Stimulated activated effector memory CD8-positive, alpha-beta T cell treated with anti-CD3 and anti-CD28 coated beads, Interleukin-12 subunit alpha, Interleukin-12 subunit beta, amount 100 ng/mL, for 72 hours (primary cell): ENCODE measurements at regions not wholly inside any gene's neighbourhood (a gene's known extent, or its start where the extent isn't known, plus 50 kb on each side); places are given as distances from the start of the nearest gene placed in this dataset.
"Not testable (repeated sequence)": the region's sequence is repeated elsewhere in the genome, so short reads cannot be mapped to it uniquely, and the experiment has no call there.

Experiments
- ATAC-seq: fragments of 150-1000 bp; cut with Tn5 transposase; 2 replicates; pipeline ENCODE4 v1.10.0; 2021
- DNase-seq, 2 donors: peaks; one replicate each; pipeline ENCODE4 v3.0.0; 2021 to 2022; ENCODE audit warnings: low spot score in 2 of 2
- H3K27ac Mint-ChIP-seq: one replicate; pipeline ENCODE4 v1.8.0; 2022; ENCODE audit warnings: mild to moderate bottlenecking, mixed read lengths
- H3K36me3 Mint-ChIP-seq: one replicate; pipeline ENCODE4 v1.8.0; 2022; ENCODE audit warnings: mild to moderate bottlenecking, mixed read lengths
- H3K4me1 Mint-ChIP-seq: one replicate; pipeline ENCODE4 v1.8.0; 2022; ENCODE audit warnings: mixed read lengths
- H3K4me3 Mint-ChIP-seq: one replicate; pipeline ENCODE4 v1.8.0; 2022; ENCODE audit warnings: mild to moderate bottlenecking, mixed read lengths
- H3K9me3 Mint-ChIP-seq: one replicate; pipeline ENCODE4 v1.8.0; 2022; ENCODE audit warnings: mixed read lengths

GRCh38 chr13:109336730-109337129 is 449.7 kb downstream of the IRS2 start:
- no peaks in the 10 kb centered on the region for H3K36me3 Mint-ChIP-seq
- H3K4me1 Mint-ChIP-seq: no peaks in the 10 kb centered on the region
- no peak overlapping the region for H3K27ac Mint-ChIP-seq
- no peak for DNase-seq
- H3K4me3 Mint-ChIP-seq: no peak overlapping the region
- H3K9me3 Mint-ChIP-seq: no peaks in the 10 kb centered on the region
- ATAC-seq: no peak

DNA sequence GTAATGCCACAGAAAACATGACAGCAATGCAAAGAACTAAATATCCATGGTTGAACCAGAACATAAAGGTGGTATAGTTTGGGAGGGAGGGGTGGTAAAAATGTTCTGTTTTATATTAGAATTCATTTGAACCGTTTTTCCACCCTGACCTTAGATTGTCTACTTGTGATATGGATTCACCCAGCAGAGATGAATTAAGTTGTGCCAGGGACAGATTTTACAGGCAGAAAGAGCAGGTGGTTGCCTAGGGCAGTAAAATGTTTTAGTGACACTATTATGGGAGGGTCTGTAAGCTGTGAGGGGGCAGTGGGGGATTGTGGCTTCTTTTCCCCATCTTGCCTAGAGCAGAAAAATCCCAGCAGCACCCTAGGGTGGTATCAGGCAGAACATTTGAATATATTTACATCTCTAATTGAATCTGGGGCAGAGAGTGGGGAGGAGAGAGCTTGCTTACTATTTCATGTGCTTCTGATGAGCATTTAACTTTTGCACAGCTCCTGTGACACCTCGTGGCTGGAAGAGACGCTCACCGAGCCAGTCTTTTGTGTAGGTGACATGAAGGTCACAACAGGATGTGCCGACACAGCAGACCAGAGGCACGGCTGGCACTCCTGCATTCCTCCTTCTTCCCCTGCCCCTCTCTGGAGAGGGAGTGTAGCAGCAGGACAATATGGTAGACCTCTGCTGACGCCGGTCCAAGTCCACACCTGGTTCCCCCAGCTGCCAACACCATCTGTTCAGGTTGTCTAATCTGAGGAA is 452.3 kb downstream of the IRS2 start:
- H3K4me1 Mint-ChIP-seq: no peaks in the 10 kb centered on the region
- no peaks in the 10 kb centered on the region for H3K36me3 Mint-ChIP-seq
- H3K27ac Mint-ChIP-seq: no peak overlapping the region
- DNase-seq (no peak), ATAC-seq (no peak)
- H3K9me3 Mint-ChIP-seq: no peaks in the 10 kb centered on the region
- no peak overlapping the region for H3K4me3 Mint-ChIP-seq

- Mint-ChIP-seq H3K36me3 (no peaks in the 10 kb centered on the region), H3K9me3 (no peaks in the 10 kb centered on the region), H3K4me1 (no peaks in the 10 kb centered on the region), H3K4me3 (no peak overlapping the region), H3K27ac (no peak overlapping the region)
- no peak for DNase-seq
- ATAC-seq: no peak
Measured at GRCh38 chr13:109332506-109333499, 453.6 kb downstream of the IRS2 start.

DNA sequence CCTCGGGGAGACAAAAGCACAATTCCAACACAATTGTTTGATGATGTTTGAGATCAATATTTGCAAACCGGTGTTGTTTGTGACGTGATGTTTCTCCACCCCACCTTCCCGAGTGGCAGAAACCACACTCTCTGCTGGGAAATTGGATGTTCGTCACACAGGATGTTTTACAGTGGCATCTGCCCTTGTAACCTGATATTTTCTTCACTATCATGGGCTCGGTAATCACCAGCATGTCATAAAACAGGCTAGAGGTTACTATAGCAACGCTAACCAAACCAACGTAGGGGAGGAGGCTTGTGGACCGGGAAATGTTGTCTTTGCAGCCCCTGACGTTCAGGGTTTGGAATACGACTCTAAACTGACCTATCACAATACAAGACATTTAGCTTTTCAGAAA is 454.5 kb downstream of the IRS2 start:
- Mint-ChIP-seq H3K9me3 (no peaks in the 10 kb centered on the region), H3K4me3 (no peak overlapping the region), H3K36me3 (no peaks in the 10 kb centered on the region), H3K4me1 (no peaks in the 10 kb centered on the region), H3K27ac (no peak overlapping the region)
- DNase-seq (no peak), ATAC-seq (no peak)

DNA sequence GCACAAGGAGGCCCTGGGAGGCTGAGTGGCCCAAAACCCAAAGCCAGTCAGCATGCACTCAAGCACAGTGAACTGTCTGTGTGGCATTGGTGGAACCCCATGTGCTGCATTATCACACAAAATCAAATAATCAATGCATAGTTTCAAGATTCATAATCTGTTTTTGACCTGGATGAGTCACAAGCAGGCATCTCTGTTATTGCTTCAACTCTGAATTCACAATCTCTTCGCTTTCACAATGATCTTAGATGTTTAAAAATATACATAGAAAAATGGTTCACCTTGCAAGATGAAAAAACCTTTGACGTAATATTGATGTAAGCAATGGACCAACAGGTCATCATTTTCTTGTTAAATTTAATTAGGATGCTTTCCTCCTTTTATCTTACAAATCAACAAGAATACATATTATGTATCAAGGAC is 455.4 kb downstream of the IRS2 start:
- Mint-ChIP-seq H3K4me3 (no peak overlapping the region), H3K27ac (no peak overlapping the region), H3K9me3 (no peaks in the 10 kb centered on the region), H3K36me3 (no peaks in the 10 kb centered on the region), H3K4me1 (no peaks in the 10 kb centered on the region)
- no peak for DNase-seq
- ATAC-seq: no peak

DNA sequence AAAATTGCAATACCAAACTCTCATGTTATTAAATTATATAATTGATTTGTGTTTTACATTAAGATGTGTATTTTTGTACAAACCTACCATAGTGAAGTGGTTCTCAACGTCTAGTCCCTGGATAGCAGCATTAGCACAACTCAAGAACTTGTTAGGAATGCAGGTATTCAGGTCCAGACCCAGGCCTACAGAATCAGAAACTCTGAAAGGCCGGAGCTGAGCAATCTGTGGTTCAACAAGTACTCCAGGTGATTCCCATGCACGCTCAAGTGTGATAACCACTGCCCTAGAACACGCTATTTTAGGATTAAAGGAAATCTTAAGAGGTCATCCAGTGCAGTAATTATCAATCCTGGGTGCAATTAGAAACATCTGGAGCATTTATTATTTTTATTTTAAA is 456.3 kb downstream of the IRS2 start:
- DNase-seq: no peak
- ATAC-seq: no peak
- Mint-ChIP-seq H3K9me3 (no peaks in the 10 kb centered on the region), H3K4me3 (no peak overlapping the region), H3K27ac (no peak overlapping the region), H3K36me3 (no peaks in the 10 kb centered on the region), H3K4me1 (no peaks in the 10 kb centered on the region)

DNA sequence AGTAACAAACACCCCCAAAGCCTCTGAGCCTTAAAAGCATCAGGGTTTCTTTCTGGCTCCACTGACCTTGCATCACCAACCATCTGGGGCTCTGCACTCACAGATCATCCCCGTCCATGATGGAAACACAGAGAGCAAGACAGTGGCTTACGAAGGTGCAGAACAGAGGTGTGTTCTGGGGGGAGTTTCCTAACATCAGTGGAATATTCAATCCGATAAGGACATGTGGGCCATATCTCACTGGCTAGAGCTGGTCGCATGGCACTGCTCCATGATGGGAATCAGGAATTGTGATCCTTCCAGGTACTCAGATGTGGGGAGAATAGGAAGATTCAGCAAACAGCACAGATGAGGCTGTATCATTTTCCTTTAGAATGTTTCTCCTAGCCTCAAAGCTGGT is 457.2 kb downstream of the IRS2 start:
- H3K4me1 Mint-ChIP-seq: no peaks in the 10 kb centered on the region
- no peak overlapping the region for H3K4me3 Mint-ChIP-seq
- no peak overlapping the region for H3K27ac Mint-ChIP-seq
- no peak for ATAC-seq
- no peak for DNase-seq
- H3K9me3 Mint-ChIP-seq: no peaks in the 10 kb centered on the region
- H3K36me3 Mint-ChIP-seq: no peaks in the 10 kb centered on the region

DNA sequence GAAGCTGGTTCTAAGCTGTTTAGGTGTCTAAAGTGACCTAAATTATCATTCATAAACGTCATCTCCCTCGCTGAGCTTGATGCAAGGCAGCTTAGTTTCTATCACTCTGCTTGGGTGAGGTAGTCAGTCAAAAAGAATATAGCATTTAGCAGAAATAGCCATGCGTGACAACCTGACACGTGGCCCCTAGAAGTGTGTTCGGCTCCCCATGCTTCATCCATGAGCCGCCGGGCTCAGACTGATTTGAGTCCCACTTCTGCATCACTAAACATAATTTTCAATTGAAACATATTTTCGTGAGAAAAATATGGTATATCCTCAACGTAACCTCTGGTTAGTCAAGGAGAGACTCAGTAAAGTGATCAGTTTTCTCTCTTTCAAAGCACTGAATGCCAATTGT is 459.8 kb downstream of the IRS2 start:
- Mint-ChIP-seq H3K4me1 (no peaks in the 10 kb centered on the region), H3K27ac (no peak overlapping the region), H3K4me3 (no peak overlapping the region)

GRCh38 chr13:109323338-109323737 is 463.0 kb downstream of the IRS2 start:
- Mint-ChIP-seq H3K9me3 (peaks cover 4% of the 10 kb centered on the region), H3K4me3 (no peak overlapping the region)

More for the DNA sequence above, 459.8 kb downstream of the IRS2 start:
- DNase-seq (no peak), ATAC-seq (no peak)
- no peaks in the 10 kb centered on the region for H3K36me3 Mint-ChIP-seq
- H3K9me3 Mint-ChIP-seq: no peaks in the 10 kb centered on the region

GRCh38 chr13:109318945-109319590 is 467.3 kb downstream of the IRS2 start:
- no peak for DNase-seq
- no peak for ATAC-seq
- Mint-ChIP-seq H3K27ac (no peak overlapping the region), H3K4me1 (no peaks in the 10 kb centered on the region), H3K36me3 (no peaks in the 10 kb centered on the region), H3K9me3 (peaks cover 10% of the 10 kb centered on the region), H3K4me3 (no peak overlapping the region)

More at GRCh38 chr13:109323338-109323737, 463.0 kb downstream of the IRS2 start:
- DNase-seq (no peak), ATAC-seq (no peak)
- Mint-ChIP-seq H3K27ac (no peak overlapping the region), H3K4me1 (no peaks in the 10 kb centered on the region), H3K36me3 (no peaks in the 10 kb centered on the region)

GRCh38 chr13:109315481-109315880 is 470.9 kb downstream of the IRS2 start:
- DNase-seq (no peak), ATAC-seq (no peak)
- Mint-ChIP-seq H3K9me3 (peaks cover 10% of the 10 kb centered on the region), H3K36me3 (no peaks in the 10 kb centered on the region), H3K4me1 (no peaks in the 10 kb centered on the region), H3K4me3 (no peak overlapping the region), H3K27ac (no peak overlapping the region)

DNA sequence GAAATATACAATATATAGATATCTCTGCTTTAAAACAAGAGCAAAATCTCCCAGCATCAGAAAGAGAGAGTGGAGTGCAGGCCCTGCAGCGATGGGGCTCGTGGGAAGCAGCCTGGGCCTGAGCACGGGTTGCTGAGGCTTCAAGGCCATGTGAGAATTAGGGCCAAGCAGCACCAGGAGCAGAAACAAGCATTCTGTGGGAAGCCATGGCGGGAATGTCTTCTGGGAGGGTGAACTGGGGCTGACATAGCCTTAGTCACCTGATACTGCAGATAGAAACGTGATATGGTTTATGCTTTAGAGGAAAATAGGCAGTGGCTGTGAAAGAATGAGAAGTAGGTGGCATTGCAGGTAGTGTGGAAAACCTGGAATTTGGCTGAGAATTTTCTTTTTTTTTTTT is 472.3 kb downstream of the IRS2 start:
- ATAC-seq: no peak
- Mint-ChIP-seq H3K36me3 (no peaks in the 10 kb centered on the region), H3K9me3 (peaks cover 7% of the 10 kb centered on the region), H3K4me1 (no peaks in the 10 kb centered on the region), H3K27ac (no peak overlapping the region), H3K4me3 (no peak overlapping the region)
- no peak for DNase-seq

DNA sequence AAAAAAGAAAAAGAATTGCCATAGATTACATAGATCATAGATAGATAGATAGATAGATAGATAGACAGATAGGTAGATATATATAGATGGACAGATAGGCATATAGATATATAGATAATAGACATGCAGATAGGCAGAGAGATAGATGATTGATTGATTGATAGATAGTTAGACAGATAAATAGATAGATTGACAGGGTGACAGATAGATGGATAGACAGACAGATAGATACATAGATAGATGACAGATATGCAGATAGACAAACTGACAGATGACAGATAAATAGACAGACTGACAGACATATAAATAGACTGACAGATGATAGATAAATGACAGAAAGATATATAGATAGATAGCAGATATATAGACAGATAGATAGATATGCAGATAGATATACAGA is 474.0 kb downstream of the IRS2 start:
- DNase-seq (no peak), ATAC-seq (no peak)
- no peak overlapping the region for H3K27ac Mint-ChIP-seq
- H3K9me3 Mint-ChIP-seq: peaks cover 5% of the 10 kb centered on the region
- H3K4me1 Mint-ChIP-seq: no peaks in the 10 kb centered on the region
- no peak overlapping the region for H3K4me3 Mint-ChIP-seq
- no peaks in the 10 kb centered on the region for H3K36me3 Mint-ChIP-seq

GRCh38 chr13:109311431-109311976 is 474.9 kb downstream of the IRS2 start:
- not testable (repeated sequence) for H3K4me3 Mint-ChIP-seq, DNase-seq, H3K9me3 Mint-ChIP-seq, H3K27ac Mint-ChIP-seq, H3K36me3 Mint-ChIP-seq, ATAC-seq, H3K4me1 Mint-ChIP-seq
